GM12875 (cell line): ENCODE measurements at regions not wholly inside any gene's neighbourhood (a gene's known extent, or its start where the extent isn't known, plus 50 kb on each side); places are given as distances from the start of the nearest gene placed in this dataset.

Experiments used
- H3K4me3 ChIP-seq: one replicate; pipeline ENCODE4 v1.5.1; 2011; ENCODE audit warnings: low read depth, low read length, control low read depth
- CTCF ChIP-seq: IDR thresholded peaks from 2 replicates; pipeline ENCODE4 v1.5.1; 2011; ENCODE audit warnings: low read depth, mild to moderate bottlenecking, control low read depth, inconsistent platforms, low read length, moderate library complexity, borderline replicate concordance; ENCODE audit not compliant: insufficient read depth

- H3K4me3 ChIP-seq: no peak overlapping the region
- no peak for TF ChIP-seq CTCF
Observed at GRCh38 chr6:43904311-43905123, 134.5 kb downstream of the VEGFA start.

- no peak for TF ChIP-seq CTCF
- no peak overlapping the region for H3K4me3 ChIP-seq
Observed at GRCh38 chr6:43903739-43904290, 133.8 kb downstream of the VEGFA start.

GRCh38 chr6:43901733-43902230, 131.8 kb downstream of the VEGFA start:
- no peak for TF ChIP-seq CTCF
- H3K4me3 ChIP-seq: no peak overlapping the region

- H3K4me3 ChIP-seq: no peak overlapping the region
- TF ChIP-seq CTCF: no peak
Observed at GRCh38 chr6:43900916-43901732, 131.1 kb downstream of the VEGFA start.

GRCh38 chr6:43900560-43900915, 130.5 kb downstream of the VEGFA start:
- no peak for TF ChIP-seq CTCF
- no peak overlapping the region for H3K4me3 ChIP-seq

GRCh38 chr6:43899830-43900229, 129.8 kb downstream of the VEGFA start:
- no peak for TF ChIP-seq CTCF
- H3K4me3 ChIP-seq: no peak overlapping the region
